ENCODE measurements at regions not wholly inside any gene's neighbourhood (a gene's known extent, or its start where the extent isn't known, plus 50 kb on each side); places are given as distances from the start of the nearest gene placed in this dataset.

GRCh38 chr3:109903100-109903499 lies 565.8 kb upstream of the DPPA4 start:
- no peak for TF ChIP-seq POLR2A (IDR thresholded peaks at IDR 0.05)
- no peak for TF ChIP-seq CTCF (IDR thresholded peaks at IDR 0.05)
- no peak for DNase-seq
- no peak overlapping the region for H3K27ac ChIP-seq
- no peak overlapping the region for H3K4me3 ChIP-seq
- intact Hi-C loops (cut with DNase I), result no loop called here
- 71 to 87% (median 78%) methylated on average over 2 of the region's 2 CpGs for WGBS, 4 donors
- H3K9me3 ChIP-seq (replicated peaks in 1 of 3), result no peaks in the 10 kb centered on the region
- H3K4me1 ChIP-seq (replicated peaks in 1 of 2), result no peaks in the 10 kb centered on the region
- no peaks in the 10 kb centered on the region for H3K27me3 ChIP-seq
- no peaks in the 10 kb centered on the region for H3K36me3 ChIP-seq (replicated peaks in 1 of 2)

DNA sequence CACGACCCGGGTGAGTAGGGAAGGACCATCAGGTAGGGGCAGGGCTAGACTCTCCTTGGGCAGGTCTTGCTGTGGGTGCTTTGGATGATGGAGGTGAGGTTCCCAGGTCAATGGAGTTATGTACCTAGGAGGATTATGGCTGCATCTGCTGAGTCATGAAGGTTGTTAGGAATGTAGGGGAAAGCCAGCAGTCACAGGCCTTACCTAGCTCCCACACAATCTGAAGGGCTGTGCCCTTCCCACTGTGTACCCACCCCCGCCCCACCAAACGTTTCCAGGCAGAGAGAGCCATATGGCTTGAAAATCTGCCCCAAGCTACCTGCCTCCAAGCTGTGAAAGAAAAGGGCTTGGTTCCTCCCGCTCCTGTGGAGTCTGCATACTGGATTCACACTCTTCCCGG lies 573.4 kb upstream of the DPPA4 start:
- intact Hi-C loops (cut with DNase I), result no loop called here

GRCh38 chr3:109918740-109919139 lies 581.4 kb upstream of the DPPA4 start:
- Histone ChIP-seq H3K4me1 (replicated peaks in 1 of 2) (no peaks in the 10 kb centered on the region), H3K27me3 (no peaks in the 10 kb centered on the region), H3K4me3 (no peak overlapping the region), H3K9me3 (replicated peaks in 1 of 3) (no peaks in the 10 kb centered on the region), H3K36me3 (replicated peaks in 1 of 2) (no peaks in the 10 kb centered on the region), H3K27ac (no peak overlapping the region)
- WGBS, 4 donors, result 54 to 76% (median 64%) methylated on average over 2 of the region's 2 CpGs
- intact Hi-C loops (cut with DNase I), result no loop called here
- TF ChIP-seq POLR2A (IDR thresholded peaks at IDR 0.05) (no peak), CTCF (IDR thresholded peaks at IDR 0.05) (no peak)
- no peak for DNase-seq

More for the DNA sequence above, 573.4 kb upstream of the DPPA4 start:
- TF ChIP-seq CTCF (IDR thresholded peaks at IDR 0.05) (no peak), POLR2A (IDR thresholded peaks at IDR 0.05) (no peak)
- H3K9me3 ChIP-seq (replicated peaks in 1 of 3), result no peaks in the 10 kb centered on the region
- H3K4me3 ChIP-seq, result no peak overlapping the region
- no peak overlapping the region for H3K27ac ChIP-seq
- no peak for DNase-seq
- H3K4me1 ChIP-seq (replicated peaks in 1 of 2), result no peaks in the 10 kb centered on the region
- WGBS, 4 donors, result 46 to 66% (median 57%) methylated on average over 5 to 6 of the region's 6 CpGs
- H3K36me3 ChIP-seq (replicated peaks in 1 of 2), result no peaks in the 10 kb centered on the region
- H3K27me3 ChIP-seq, result no peaks in the 10 kb centered on the region

GRCh38 chr3:109920749-109921148 lies 583.4 kb upstream of the DPPA4 start:
- Histone ChIP-seq H3K36me3 (replicated peaks in 1 of 2) (no peaks in the 10 kb centered on the region), H3K4me1 (replicated peaks in 1 of 2) (no peaks in the 10 kb centered on the region), H3K4me3 (no peak overlapping the region), H3K9me3 (replicated peaks in 1 of 3) (no peaks in the 10 kb centered on the region), H3K27me3 (no peaks in the 10 kb centered on the region), H3K27ac (no peak overlapping the region)
- 86 to 96% (median 94%) methylated on average over 2 of the region's 2 CpGs for WGBS, 4 donors
- TF ChIP-seq POLR2A (IDR thresholded peaks at IDR 0.05), result no peak
- intact Hi-C loops (cut with DNase I), result no loop called here
- DNase-seq, result no peak

DNA sequence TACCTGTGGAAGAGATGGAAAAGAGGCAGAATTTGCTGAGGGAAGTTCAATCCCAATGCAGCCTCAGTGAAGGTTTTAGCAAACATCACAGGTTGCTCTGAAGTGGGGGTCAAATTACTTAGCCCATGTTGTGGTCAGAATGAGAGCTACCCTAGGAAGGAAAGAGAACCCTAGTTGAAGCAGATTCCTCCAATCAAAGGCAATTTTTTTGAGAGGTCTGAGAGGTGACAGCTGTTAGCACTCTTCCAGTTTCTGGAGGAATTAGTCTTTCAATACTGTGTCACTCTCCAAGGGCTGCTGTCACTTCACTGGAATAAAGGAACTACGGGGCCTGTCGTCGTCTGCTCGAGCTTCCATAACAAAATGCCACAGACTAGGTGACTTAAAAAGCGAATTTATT lies 584.2 kb upstream of the DPPA4 start:
- Histone ChIP-seq H3K4me1 (replicated peaks in 1 of 2) (no peaks in the 10 kb centered on the region), H3K36me3 (replicated peaks in 1 of 2) (no peaks in the 10 kb centered on the region), H3K27ac (no peak overlapping the region), H3K4me3 (no peak overlapping the region), H3K9me3 (replicated peaks in 1 of 3) (no peaks in the 10 kb centered on the region), H3K27me3 (no peaks in the 10 kb centered on the region)
- intact Hi-C loops (cut with DNase I), result no loop called here
- 80 to 87% (median 85%) methylated on average over 5 of the region's 5 CpGs for WGBS, 4 donors
- no peak for TF ChIP-seq POLR2A (IDR thresholded peaks at IDR 0.05)
- no peak for TF ChIP-seq CTCF (IDR thresholded peaks at IDR 0.05)
- DNase-seq, result no peak
